ENCODE measurements at regions not wholly inside any gene's neighbourhood (a gene's known extent, or its start where the extent isn't known, plus 50 kb on each side); places are given as distances from the start of the nearest gene placed in this dataset.

GRCh38 chr4:159902648-159903047 is 799.8 kb downstream of the RAPGEF2 start:
- no peak for DNase-seq (ENCODE audit: extremely low spot score)
- no peak for TF ChIP-seq CTCF (IDR thresholded peaks at IDR 0.05; ENCODE audit: control extremely low read depth, extremely low read depth, low read depth, missing control alignments)
- ChIA-PET CTCF (no interaction called here), POLR2A (no interaction called here)

DNA sequence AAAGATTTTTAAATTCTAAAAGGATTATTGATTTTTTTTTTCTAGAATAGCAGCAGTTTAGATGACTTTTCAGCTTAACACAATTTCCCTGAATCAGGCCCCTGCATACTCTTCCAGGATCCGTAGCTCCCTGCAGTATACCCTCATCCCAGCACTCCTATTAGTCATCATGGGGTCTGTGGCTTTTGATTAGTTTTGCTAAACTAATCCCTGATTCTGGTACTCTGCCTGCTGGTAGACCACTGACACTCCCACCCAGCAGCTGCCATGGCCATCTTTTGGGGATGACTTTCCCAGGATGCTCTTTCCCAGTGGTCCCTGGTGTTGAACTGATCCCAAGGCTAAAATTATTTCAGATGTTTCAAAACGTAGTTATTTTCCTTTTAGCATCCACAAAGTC is 802.0 kb downstream of the RAPGEF2 start:
- ChIA-PET CTCF (interaction anchor here (1.8 kb wide), 1 partner anchor 10 kb away, joined by 3 read pairs; no protein-coding TSS in a partner anchor), POLR2A (no interaction called here)
- no peak for DNase-seq (ENCODE audit: extremely low spot score)
- TF ChIP-seq CTCF (IDR thresholded peaks at IDR 0.05; ENCODE audit: control extremely low read depth, extremely low read depth, low read depth, missing control alignments) = no peak

DNA sequence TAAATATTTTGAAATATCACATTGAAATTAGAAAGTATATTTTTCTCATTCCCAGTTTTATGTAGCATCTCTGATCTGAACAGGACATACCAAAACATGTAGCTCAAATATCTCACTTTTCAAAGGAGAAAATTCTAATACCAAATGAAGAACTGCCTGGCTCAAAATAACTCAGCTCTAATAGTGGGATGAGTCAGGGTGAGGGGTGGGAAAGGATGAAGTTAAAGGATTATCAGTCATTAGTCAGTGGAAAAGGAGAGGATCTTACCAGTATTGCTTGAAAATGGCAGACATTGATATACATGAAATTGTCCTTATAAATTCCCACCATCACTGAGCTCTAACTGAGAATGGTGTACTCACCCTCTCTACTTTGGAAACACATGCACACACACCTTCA is 803.2 kb downstream of the RAPGEF2 start:
- POLR2A ChIA-PET = no interaction called here
- TF ChIP-seq CTCF (IDR thresholded peaks at IDR 0.05; ENCODE audit: control extremely low read depth, extremely low read depth, low read depth, missing control alignments) = no peak
- CTCF ChIA-PET = interaction anchor here (1.8 kb wide), 1 partner anchor 11 kb away, joined by 3 read pairs; no protein-coding TSS in a partner anchor
- DNase-seq (ENCODE audit: extremely low spot score) = no peak

DNA sequence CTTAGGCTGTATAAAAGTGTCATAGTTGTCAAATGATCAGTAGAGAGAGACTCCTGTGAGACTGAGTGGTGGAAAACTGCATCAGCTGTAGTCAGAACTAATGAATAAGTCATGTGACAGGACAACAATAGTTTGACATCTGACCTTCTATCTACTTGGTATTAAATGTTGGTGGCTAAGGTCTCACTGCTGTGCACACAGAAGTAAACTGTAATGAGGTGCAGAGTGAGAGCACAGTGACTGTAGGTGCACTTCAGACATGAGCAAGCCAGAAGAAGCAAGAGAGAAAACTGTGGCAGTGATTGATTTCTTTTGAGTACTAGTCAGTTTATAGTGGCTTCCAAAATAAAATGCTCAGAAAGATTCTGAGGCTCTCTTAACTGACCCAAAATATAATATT is 803.6 kb downstream of the RAPGEF2 start:
- POLR2A ChIA-PET = no interaction called here
- DNase-seq (ENCODE audit: extremely low spot score) = no peak
- CTCF ChIA-PET = no interaction called here
- TF ChIP-seq CTCF (IDR thresholded peaks at IDR 0.05; ENCODE audit: control extremely low read depth, extremely low read depth, low read depth, missing control alignments) = no peak

GRCh38 chr4:159910721-159911120 is 807.8 kb downstream of the RAPGEF2 start:
- POLR2A ChIA-PET = no interaction called here
- no peak for TF ChIP-seq CTCF (IDR thresholded peaks at IDR 0.05; ENCODE audit: control extremely low read depth, extremely low read depth, low read depth, missing control alignments)
- DNase-seq (ENCODE audit: extremely low spot score) = no peak
- CTCF ChIA-PET = interaction anchor here (1.5 kb wide), 1 partner anchor 13 kb away, joined by 3 read pairs; no protein-coding TSS in a partner anchor

GRCh38 chr4:159922119-159922518 is 819.2 kb downstream of the RAPGEF2 start:
- no peak for TF ChIP-seq CTCF (IDR thresholded peaks at IDR 0.05; ENCODE audit: control extremely low read depth, extremely low read depth, low read depth, missing control alignments)
- DNase-seq (ENCODE audit: extremely low spot score) = no peak
- CTCF ChIA-PET = no interaction called here
- POLR2A ChIA-PET = no interaction called here

GRCh38 chr4:159925770-159926169 is 822.9 kb downstream of the RAPGEF2 start:
- DNase-seq (ENCODE audit: extremely low spot score) = no peak
- TF ChIP-seq CTCF (IDR thresholded peaks at IDR 0.05; ENCODE audit: control extremely low read depth, extremely low read depth, low read depth, missing control alignments) = no peak
- ChIA-PET POLR2A (no interaction called here), CTCF (interaction anchor here (1.2 kb wide), 1 partner anchor 21 kb away, joined by 3 read pairs; no protein-coding TSS in a partner anchor)
